Motor neuron (in vitro differentiated cells): ENCODE measurements at regions not wholly inside any gene's neighbourhood (a gene's known extent, or its start where the extent isn't known, plus 50 kb on each side); places are given as distances from the start of the nearest gene placed in this dataset.
"Not testable (repeated sequence)": the region's sequence is repeated elsewhere in the genome, so short reads cannot be mapped to it uniquely, and the experiment has no call there.

Experiments
- ATAC-seq, 8 experiments: fragments of 200-7000 bp; cut with Tn5 transposase; replicated peaks in 6 of 8; 2 replicates each; pipeline ENCODE4 v1.8.0; 2021; ENCODE audit warnings: mild to moderate bottlenecking in 8 of 8, moderate library complexity in 8 of 8
- H3K27ac ChIP-seq, 2 donors: fragments of 250-450 bp; sonication (Bioruptor Pico); 2 replicates each; pipeline ENCODE4 v1.9.0; 2021; ENCODE audit warnings: antibody characterized with exemption in 2 of 2, mild to moderate bottlenecking in 2 of 2, moderate library complexity in 1 of 2
- H3K4me1 ChIP-seq, 2 donors: fragments of 250-450 bp; sonication (Bioruptor Pico); replicated peaks in 1 of 2; 2 replicates each; pipeline ENCODE4 v1.6.1; 2021; ENCODE audit warnings: antibody characterized with exemption in 2 of 2, mild to moderate bottlenecking in 2 of 2, moderate library complexity in 1 of 2
- H3K4me3 ChIP-seq, 5 donors: fragments of 250-450 bp; sonication (Bioruptor Pico); 2 replicates each; pipeline ENCODE4 v1.9.0; 2021; ENCODE audit warnings: antibody characterized with exemption in 5 of 5, mild to moderate bottlenecking in 5 of 5, moderate library complexity in 4 of 5
- WGBS, 10 experiments: fragments of 450-650 bp; shearing (Covaris generic); methylation state at CpG; one replicate each; pipeline ENCODE4 v1.0.0; 2022; 5-methylcytosine and 5-hydroxymethylcytosine counted together
- in situ Hi-C, 9 experiments: fragments of 400-800 bp; cut with MboI; loops; one replicate each; pipeline ENCODE4 v1.15.0; 2021; ENCODE audit warnings: low sequenced_read_pairs in 9 of 9, low pct_unique_long_range_greater_than_20kb in 2 of 9; ENCODE audit not compliant: unreplicated experiment in 9 of 9

DNA sequence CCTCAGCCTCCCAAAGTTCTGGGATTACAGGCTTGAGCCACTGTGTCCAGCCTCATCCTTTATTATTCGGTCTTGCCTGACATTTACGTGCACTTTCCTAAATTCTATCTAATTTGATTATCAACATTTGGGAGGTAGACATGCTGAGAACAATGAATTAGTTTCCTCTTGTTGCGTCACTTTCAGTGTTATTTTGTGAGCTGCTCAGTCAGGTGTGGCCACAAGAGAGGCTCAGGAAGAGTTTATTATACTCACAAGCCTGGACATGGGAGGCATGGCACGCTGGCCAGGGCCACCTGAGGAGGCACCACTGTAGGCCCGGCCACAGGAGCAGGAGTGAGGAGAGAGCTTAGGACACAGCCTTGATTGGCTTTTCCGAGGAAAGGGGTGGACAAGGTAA, 59.7 kb upstream of the RBFOX2 start:
- in situ Hi-C loops, result no loop called here
- ATAC-seq, result no peak
- Histone ChIP-seq H3K4me3 (no peak overlapping the region), H3K27ac (no peak overlapping the region), H3K4me1 (no peaks in the 10 kb centered on the region)
- WGBS, 10 experiments, result 58 to 100% (median 89%) methylated on average over 2 to 6 of the region's 6 CpGs; no CpG with 5 or more reads in 1 of the 10 experiments

DNA sequence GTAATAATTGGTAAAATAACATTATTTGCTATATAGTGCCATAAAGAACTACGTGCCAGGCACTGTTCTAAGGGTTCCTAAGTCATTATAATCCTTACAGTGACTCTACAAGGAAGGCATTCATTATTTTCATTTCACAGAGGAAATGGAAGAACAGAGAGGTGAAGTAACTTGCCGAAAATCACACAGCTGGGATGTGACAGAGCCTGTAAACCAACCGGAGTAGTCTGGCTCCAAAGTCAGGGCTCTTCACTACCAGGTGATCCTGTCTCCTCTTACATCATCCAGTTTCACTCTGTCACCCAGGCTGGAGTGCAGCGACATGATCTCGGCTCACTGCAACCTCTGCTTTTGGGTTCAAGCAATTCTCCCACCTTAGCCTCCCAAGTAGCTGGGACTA, 59.2 kb upstream of the RBFOX2 start:
- WGBS, 10 experiments, result 63 to 100% (median 80%) methylated on average over 1 to 5 of the region's 5 CpGs; no CpG with 5 or more reads in 5 of the 10 experiments
- Histone ChIP-seq H3K4me1 (no peaks in the 10 kb centered on the region), H3K4me3 (no peak overlapping the region), H3K27ac (no peak overlapping the region)
- in situ Hi-C loops, result no loop called here
- ATAC-seq, result no peak

DNA sequence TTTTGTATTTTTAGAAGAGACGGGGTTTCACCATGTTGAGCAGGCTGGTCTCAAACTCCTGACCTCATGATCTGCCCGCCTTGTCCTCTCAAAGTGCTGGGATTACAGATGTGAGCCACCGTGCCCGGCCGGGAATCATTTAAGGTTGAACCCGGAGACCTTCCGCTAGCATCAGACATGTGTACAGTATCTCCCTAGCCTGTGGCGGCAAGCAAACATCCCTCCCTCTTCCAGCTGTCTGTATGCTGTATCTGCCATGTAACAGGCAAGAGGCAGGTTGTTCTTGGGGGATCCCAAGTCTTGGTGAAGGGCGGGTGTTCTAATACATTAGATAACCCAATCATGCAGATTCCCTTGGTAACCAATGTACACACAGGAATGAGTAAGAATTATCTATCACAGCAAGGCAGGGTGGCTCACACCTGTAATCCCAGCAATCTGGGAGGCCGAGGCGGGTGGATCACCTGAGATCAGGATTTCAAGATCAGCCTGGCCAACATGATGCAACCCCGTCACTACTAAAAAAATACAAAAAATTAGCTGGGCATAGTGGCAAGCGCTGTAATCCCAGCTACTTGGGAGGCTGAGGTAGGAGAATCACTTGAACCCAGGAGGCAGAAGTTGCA, 58.1 kb upstream of the RBFOX2 start:
- H3K4me3 ChIP-seq, result no peak overlapping the region
- in situ Hi-C loops, result no loop called here
- no peak overlapping the region for H3K27ac ChIP-seq
- WGBS, 10 experiments, result 33 to 100% (median 90%) methylated on average over 1 to 10 of the region's 13 CpGs; no CpG with 5 or more reads in 3 of the 10 experiments
- H3K4me1 ChIP-seq, result no peaks in the 10 kb centered on the region
- ATAC-seq, result no peak

DNA sequence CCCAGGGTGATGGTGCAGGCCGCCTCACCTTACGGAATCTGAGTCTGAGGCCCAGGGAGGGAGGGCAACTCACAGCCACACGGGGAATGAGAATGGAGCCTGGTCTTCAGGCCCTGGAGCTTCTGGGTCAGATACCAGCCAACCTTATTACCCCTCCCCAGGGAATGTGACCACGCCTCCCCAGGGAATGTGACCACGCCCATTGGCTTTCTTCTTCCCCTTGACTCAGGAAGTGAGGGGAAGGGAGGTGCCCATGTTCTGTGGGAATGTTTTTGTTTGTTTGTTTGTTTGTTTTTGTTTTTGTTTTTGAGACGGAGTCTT, 57.5 kb upstream of the RBFOX2 start:
- peak in 2 of 8 experiments; percentile 51 to 62 for ATAC-seq
- in situ Hi-C loops, result no loop called here
- WGBS, 10 experiments, result 60 to 82% methylated on average over 1 to 2 of the region's 6 CpGs; no CpG with 5 or more reads in 8 of the 10 experiments

DNA sequence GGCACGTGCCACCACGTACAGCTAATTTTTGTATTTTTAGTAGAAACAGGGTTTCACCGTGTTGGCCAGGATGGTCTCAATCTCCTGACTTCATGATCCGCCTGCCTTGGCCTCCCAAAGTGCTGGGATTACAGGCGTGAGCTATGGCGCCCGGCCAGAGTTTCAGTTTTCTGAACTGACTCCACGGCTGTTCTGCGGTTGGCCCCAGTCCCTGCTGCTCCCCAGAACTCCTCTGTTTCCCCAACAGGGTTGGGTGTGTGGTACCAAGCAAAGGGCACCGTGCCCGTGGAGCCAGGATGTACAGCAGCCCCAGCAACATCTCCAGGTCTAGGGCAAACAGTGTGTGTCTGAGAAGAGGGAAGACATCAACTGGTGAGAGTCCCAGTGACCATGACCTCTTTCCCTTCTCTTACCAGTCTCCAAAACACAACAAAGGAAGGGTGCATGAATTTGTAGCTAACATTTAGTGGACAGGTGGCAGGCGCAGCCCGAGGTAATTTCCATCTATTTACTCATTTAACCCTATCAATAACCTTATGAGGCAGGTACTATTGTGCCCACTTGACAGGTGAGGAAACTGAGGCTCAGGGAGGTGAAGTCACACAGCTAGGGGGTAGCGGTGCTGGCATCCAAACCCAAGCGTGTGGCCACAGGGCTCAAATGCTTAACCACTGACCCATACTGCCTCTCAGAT, 57.0 kb upstream of the RBFOX2 start:
- in situ Hi-C loops, result no loop called here
- no peak for ATAC-seq
- Histone ChIP-seq H3K27ac (no peak overlapping the region), H3K4me3 (no peak overlapping the region), H3K4me1 (no peaks in the 10 kb centered on the region)
- WGBS, 10 experiments, result 55 to 100% (median 92%) methylated on average over 2 to 6 of the region's 15 CpGs; no CpG with 5 or more reads in 1 of the 10 experiments

More for the DNA sequence above, 57.5 kb upstream of the RBFOX2 start:
- Histone ChIP-seq H3K4me1 (no peaks in the 10 kb centered on the region), H3K27ac (no peak overlapping the region), H3K4me3 (no peak overlapping the region)

DNA sequence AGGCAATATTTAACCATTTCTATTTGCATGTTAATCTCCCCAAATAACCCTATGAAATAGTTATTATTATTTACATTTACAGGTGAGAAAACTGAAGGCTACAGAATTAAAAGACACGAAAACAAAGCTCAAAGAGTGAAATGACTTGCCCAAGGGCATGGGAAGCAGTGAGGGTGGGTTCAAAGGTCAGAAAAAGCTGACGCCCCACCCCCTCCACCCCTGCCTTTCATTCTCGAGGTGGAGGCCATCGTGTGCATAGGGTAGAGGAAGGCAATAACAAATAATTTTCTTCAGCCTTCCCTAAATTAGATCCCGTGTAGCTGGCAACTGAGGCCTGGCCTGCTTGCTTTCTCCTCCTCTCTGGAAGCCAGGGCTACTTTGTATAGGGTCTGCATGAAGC, 56.1 kb upstream of the RBFOX2 start:
- in situ Hi-C loops, result no loop called here
- H3K27ac ChIP-seq, result no peak overlapping the region
- H3K4me3 ChIP-seq, result no peak overlapping the region
- H3K4me1 ChIP-seq, result no peaks in the 10 kb centered on the region
- WGBS, 10 experiments, result 0 to 95% (median 60%) methylated on average over 1 to 3 of the region's 5 CpGs; no CpG with 5 or more reads in 2 of the 10 experiments
- no peak for ATAC-seq

DNA sequence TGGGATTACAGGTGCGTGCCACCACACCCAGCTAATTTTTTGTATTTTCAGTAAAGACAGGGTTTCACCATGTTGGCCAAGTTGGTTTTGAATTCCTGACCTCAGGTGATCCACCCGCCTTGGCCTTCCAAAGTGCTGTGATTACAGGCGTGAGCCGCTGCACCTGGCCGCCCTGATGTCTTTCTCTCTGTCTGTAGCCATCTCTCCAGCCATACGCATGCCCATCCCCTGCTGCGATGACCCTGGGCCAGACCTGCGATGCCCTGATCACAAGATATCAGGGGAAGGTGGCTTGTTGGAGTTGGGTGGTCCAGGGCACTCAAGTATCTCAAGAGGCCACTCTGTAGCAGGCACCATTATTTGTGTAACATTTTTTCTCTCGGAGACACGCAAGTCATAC, 54.4 kb upstream of the RBFOX2 start:
- Histone ChIP-seq H3K27ac (no peak overlapping the region), H3K4me1 (no peaks in the 10 kb centered on the region), H3K4me3 (no peak overlapping the region)
- ATAC-seq, result no peak
- in situ Hi-C loops, result no loop called here
- 60 to 100% (median 97%) methylated on average over 1 to 7 of the region's 10 CpGs; no CpG with 5 or more reads in 4 of the 10 experiments for WGBS, 10 experiments

DNA sequence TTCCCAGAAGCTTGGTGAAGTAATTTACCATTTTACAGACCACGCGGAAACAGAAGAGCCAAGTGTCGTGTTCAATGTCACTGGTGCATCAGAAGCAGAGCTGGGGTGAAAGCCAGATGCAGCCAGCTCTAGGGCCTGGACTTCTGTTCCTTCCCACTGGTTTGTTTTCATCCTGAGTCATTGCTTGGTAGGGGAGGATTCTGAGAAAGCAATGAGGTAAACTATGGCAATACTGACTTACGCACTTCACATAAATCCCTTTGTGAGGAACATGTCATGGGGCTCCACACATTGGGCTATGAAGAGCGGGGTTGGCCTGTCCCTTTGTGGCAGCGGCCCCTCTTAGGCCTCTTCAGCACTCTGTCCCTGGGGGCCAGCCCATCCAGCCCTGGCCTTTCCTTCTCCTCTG, 52.4 kb upstream of the RBFOX2 start:
- Histone ChIP-seq H3K27ac (no peak overlapping the region), H3K4me3 (no peak overlapping the region), H3K4me1 (no peaks in the 10 kb centered on the region)
- in situ Hi-C loops, result no loop called here
- 15 to 100% (median 81%) methylated on average over 1 to 6 of the region's 6 CpGs; no CpG with 5 or more reads in 2 of the 10 experiments for WGBS, 10 experiments
- peak in 7 of 8 experiments; percentile 93 to 98 (median 95) for ATAC-seq

DNA sequence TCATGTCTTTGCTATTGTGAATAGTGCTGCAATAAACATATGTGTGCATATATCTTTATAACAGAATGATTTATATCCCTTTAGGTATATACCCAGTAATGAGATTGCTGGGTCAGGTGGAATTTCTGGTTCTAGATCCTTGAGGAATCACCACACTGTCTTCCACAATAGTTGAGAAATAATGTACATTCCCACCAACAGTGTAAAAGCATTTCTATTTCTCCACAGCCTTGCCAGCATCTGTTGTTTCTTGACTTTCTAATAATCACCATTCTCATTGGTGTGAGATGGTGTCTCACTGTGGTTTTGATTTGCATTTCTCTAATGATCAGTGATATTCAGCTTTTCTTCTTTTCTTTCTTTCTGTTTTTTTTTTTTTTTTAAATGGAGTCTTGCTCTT, 51.7 kb upstream of the RBFOX2 start:
- H3K4me1 ChIP-seq, H3K4me3 ChIP-seq, in situ Hi-C loops, ATAC-seq, H3K27ac ChIP-seq: not testable (repeated sequence)

DNA sequence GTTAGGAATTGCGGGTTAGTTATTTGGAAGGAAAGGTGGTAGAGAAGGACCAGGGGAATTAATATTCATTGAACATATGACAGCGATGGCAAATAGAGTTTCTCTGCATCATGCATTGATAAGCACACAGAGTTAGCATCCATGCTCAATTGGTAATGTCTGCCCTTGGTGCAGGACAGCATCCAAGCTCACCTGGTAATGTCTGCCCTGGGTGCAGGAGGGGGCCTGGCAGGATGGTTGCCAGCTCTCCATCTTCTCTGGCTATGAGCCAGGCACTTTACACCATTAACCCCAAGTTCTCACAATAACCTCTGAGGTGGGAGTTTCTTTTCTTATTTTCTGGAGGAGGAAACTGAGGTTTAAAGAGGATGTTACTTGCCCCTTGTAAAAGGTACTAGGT, 50.4 kb upstream of the RBFOX2 start:
- in situ Hi-C loops, result no loop called here
- ATAC-seq, result no peak
- 89 to 100% (median 100%) methylated on average over 1 to 2 of the region's 2 CpGs; no CpG with 5 or more reads in 4 of the 10 experiments for WGBS, 10 experiments
- H3K4me1 ChIP-seq, result no peaks in the 10 kb centered on the region
- no peak overlapping the region for H3K27ac ChIP-seq
- H3K4me3 ChIP-seq, result no peak overlapping the region
